ENCODE measurements at regions not wholly inside any gene's neighbourhood (a gene's known extent, or its start where the extent isn't known, plus 50 kb on each side); places are given as distances from the start of the nearest gene placed in this dataset.

- H3K4me1 Mint-ChIP-seq (ENCODE audit: low read depth): peaks cover 8% of the 10 kb centered on the region
- no peaks in the 10 kb centered on the region for H3K27me3 Mint-ChIP-seq
- TF ChIP-seq, protein P1, sequence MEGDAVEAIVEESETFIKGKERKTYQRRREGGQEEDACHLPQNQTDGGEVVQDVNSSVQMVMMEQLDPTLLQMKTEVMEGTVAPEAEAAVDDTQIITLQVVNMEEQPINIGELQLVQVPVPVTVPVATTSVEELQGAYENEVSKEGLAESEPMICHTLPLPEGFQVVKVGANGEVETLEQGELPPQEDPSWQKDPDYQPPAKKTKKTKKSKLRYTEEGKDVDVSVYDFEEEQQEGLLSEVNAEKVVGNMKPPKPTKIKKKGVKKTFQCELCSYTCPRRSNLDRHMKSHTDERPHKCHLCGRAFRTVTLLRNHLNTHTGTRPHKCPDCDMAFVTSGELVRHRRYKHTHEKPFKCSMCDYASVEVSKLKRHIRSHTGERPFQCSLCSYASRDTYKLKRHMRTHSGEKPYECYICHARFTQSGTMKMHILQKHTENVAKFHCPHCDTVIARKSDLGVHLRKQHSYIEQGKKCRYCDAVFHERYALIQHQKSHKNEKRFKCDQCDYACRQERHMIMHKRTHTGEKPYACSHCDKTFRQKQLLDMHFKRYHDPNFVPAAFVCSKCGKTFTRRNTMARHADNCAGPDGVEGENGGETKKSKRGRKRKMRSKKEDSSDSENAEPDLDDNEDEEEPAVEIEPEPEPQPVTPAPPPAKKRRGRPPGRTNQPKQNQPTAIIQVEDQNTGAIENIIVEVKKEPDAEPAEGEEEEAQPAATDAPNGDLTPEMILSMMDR (IDR thresholded peaks at IDR 0.05; ENCODE audit: unreplicated experiment): no peak
- no peaks in the 10 kb centered on the region for H3K9me3 Mint-ChIP-seq (ENCODE audit: low read depth)
- no peak overlapping the region for H3K4me3 Mint-ChIP-seq (ENCODE audit: low read depth)
- no peak for DNase-seq (ENCODE audit: low spot score, unreplicated experiment)
- no peaks in the 10 kb centered on the region for H3K36me3 Mint-ChIP-seq (ENCODE audit: insufficient read depth)
- no peak overlapping the region for H3K27ac Mint-ChIP-seq
Measured at GRCh38 chr2:145655165-145655765, 1135.3 kb upstream of the ZEB2 start.

DNA sequence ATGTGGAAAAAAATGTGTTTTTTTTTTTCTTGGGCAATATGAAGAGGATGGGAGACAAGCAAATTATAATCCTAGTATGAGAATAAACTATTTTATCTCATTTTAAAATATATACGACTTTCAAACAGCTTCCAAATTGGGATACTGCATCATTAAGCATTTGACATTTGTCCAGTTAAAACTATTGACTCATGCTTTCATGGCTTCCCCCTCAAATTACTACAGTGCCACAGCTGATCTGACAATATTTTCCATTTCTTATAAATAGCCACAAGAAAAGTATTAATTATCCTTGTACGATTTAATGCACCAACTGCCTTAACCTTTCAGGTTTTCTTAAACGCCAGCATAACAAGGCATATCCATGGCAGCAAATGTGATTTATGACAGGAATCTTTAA lies 1134.8 kb upstream of the ZEB2 start:
- H3K27ac Mint-ChIP-seq: no peak overlapping the region
- no peak for DNase-seq (ENCODE audit: low spot score, unreplicated experiment)
- no peaks in the 10 kb centered on the region for H3K36me3 Mint-ChIP-seq (ENCODE audit: insufficient read depth)
- TF ChIP-seq, protein P1 (IDR thresholded peaks at IDR 0.05; ENCODE audit: unreplicated experiment): no peak
- no peaks in the 10 kb centered on the region for H3K9me3 Mint-ChIP-seq (ENCODE audit: low read depth)
- peaks cover 8% of the 10 kb centered on the region for H3K4me1 Mint-ChIP-seq (ENCODE audit: low read depth)
- no peak overlapping the region for H3K4me3 Mint-ChIP-seq (ENCODE audit: low read depth)
- no peaks in the 10 kb centered on the region for H3K27me3 Mint-ChIP-seq

GRCh38 chr2:145654156-145654555 lies 1134.2 kb upstream of the ZEB2 start:
- Mint-ChIP-seq H3K27ac (no peak overlapping the region), H3K9me3 (ENCODE audit: low read depth) (no peaks in the 10 kb centered on the region), H3K36me3 (ENCODE audit: insufficient read depth) (no peaks in the 10 kb centered on the region), H3K4me1 (ENCODE audit: low read depth) (peaks cover 8% of the 10 kb centered on the region), H3K4me3 (ENCODE audit: low read depth) (no peak overlapping the region), H3K27me3 (no peaks in the 10 kb centered on the region)
- TF ChIP-seq, protein P1 (IDR thresholded peaks at IDR 0.05; ENCODE audit: unreplicated experiment): no peak
- no peak for DNase-seq (ENCODE audit: low spot score, unreplicated experiment)

GRCh38 chr2:145653553-145653952 lies 1133.6 kb upstream of the ZEB2 start:
- H3K9me3 Mint-ChIP-seq (ENCODE audit: low read depth): no peaks in the 10 kb centered on the region
- TF ChIP-seq, protein P1 (IDR thresholded peaks at IDR 0.05; ENCODE audit: unreplicated experiment): no peak
- H3K4me3 Mint-ChIP-seq (ENCODE audit: low read depth): no peak overlapping the region
- no peak overlapping the region for H3K27ac Mint-ChIP-seq
- no peak for DNase-seq (ENCODE audit: low spot score, unreplicated experiment)
- no peaks in the 10 kb centered on the region for H3K27me3 Mint-ChIP-seq
- H3K4me1 Mint-ChIP-seq (ENCODE audit: low read depth): peaks cover 8% of the 10 kb centered on the region
- no peaks in the 10 kb centered on the region for H3K36me3 Mint-ChIP-seq (ENCODE audit: insufficient read depth)

- TF ChIP-seq, protein P1 (IDR thresholded peaks at IDR 0.05; ENCODE audit: unreplicated experiment): no peak
- H3K4me3 Mint-ChIP-seq (ENCODE audit: low read depth): no peak overlapping the region
- no peak overlapping the region for H3K27ac Mint-ChIP-seq
- no peaks in the 10 kb centered on the region for H3K27me3 Mint-ChIP-seq
- H3K36me3 Mint-ChIP-seq (ENCODE audit: insufficient read depth): no peaks in the 10 kb centered on the region
- DNase-seq (ENCODE audit: low spot score, unreplicated experiment): no peak
- H3K9me3 Mint-ChIP-seq (ENCODE audit: low read depth): no peaks in the 10 kb centered on the region
- peaks cover 8% of the 10 kb centered on the region for H3K4me1 Mint-ChIP-seq (ENCODE audit: low read depth)
Measured at GRCh38 chr2:145652571-145653545, 1132.9 kb upstream of the ZEB2 start.

All from progenitor cell of endocrine pancreas (in vitro differentiated cells).